ENCODE measurements at regions not wholly inside any gene's neighbourhood (a gene's known extent, or its start where the extent isn't known, plus 50 kb on each side); places are given as distances from the start of the nearest gene placed in this dataset.
"Not testable (repeated sequence)": the region's sequence is repeated elsewhere in the genome, so short reads cannot be mapped to it uniquely, and the experiment has no call there.

- H3K4me3 ChIP-seq; H3K36me3 ChIP-seq (replicated peaks); in situ Hi-C loops (cut with MboI; ENCODE audit: low sequenced_read_pairs); H3K27me3 ChIP-seq (ENCODE audit: low read depth); DNase-seq (ENCODE audit: low spot score in 2 of 2); H3K4me1 ChIP-seq; H3K9me3 ChIP-seq: not testable (repeated sequence)
These were observed 97.3 kb upstream of the GALNT15 start for GRCh38 chr3:16077146-16077545.

- H3K27me3 ChIP-seq (ENCODE audit: low read depth); H3K4me1 ChIP-seq; in situ Hi-C loops (cut with MboI; ENCODE audit: low sequenced_read_pairs); DNase-seq (ENCODE audit: low spot score in 2 of 2); H3K4me3 ChIP-seq; H3K36me3 ChIP-seq (replicated peaks); H3K9me3 ChIP-seq: not testable (repeated sequence)
These were observed 96.8 kb upstream of the GALNT15 start for GRCh38 chr3:16077681-16078080.

- in situ Hi-C loops (cut with MboI; ENCODE audit: low sequenced_read_pairs), result no loop called here
- no peaks in the 10 kb centered on the region for H3K36me3 ChIP-seq (replicated peaks)
- no peaks in the 10 kb centered on the region for H3K9me3 ChIP-seq
- no peaks in the 10 kb centered on the region for H3K4me1 ChIP-seq
- no peak overlapping the region for H3K4me3 ChIP-seq
- no peak for DNase-seq (ENCODE audit: low spot score in 2 of 2)
- no peaks in the 10 kb centered on the region for H3K27me3 ChIP-seq (ENCODE audit: low read depth)
These were observed 95.0 kb upstream of the GALNT15 start for GRCh38 chr3:16079519-16079918.

GRCh38 chr3:16081661-16082060, 92.8 kb upstream of the GALNT15 start:
- H3K9me3 ChIP-seq, result no peaks in the 10 kb centered on the region
- H3K36me3 ChIP-seq (replicated peaks), result no peaks in the 10 kb centered on the region
- no peaks in the 10 kb centered on the region for H3K4me1 ChIP-seq
- in situ Hi-C loops (cut with MboI; ENCODE audit: low sequenced_read_pairs), result no loop called here
- no peak overlapping the region for H3K4me3 ChIP-seq
- no peaks in the 10 kb centered on the region for H3K27me3 ChIP-seq (ENCODE audit: low read depth)
- no peak for DNase-seq (ENCODE audit: low spot score in 2 of 2)

- Histone ChIP-seq H3K4me1 (no peaks in the 10 kb centered on the region), H3K27me3 (ENCODE audit: low read depth) (no peaks in the 10 kb centered on the region), H3K36me3 (replicated peaks) (no peaks in the 10 kb centered on the region), H3K9me3 (no peaks in the 10 kb centered on the region), H3K4me3 (no peak overlapping the region)
- DNase-seq (ENCODE audit: low spot score in 2 of 2), result no peak
- in situ Hi-C loops (cut with MboI; ENCODE audit: low sequenced_read_pairs), result no loop called here
These were observed 89.6 kb upstream of the GALNT15 start for GRCh38 chr3:16084887-16085286.

GRCh38 chr3:16085410-16085809, 89.1 kb upstream of the GALNT15 start:
- DNase-seq (ENCODE audit: low spot score in 2 of 2), result no peak

GRCh38 chr3:16085884-16086608, 88.4 kb upstream of the GALNT15 start:
- H3K9me3 ChIP-seq, result no peaks in the 10 kb centered on the region
- H3K27me3 ChIP-seq (ENCODE audit: low read depth), result no peaks in the 10 kb centered on the region
- no peaks in the 10 kb centered on the region for H3K36me3 ChIP-seq (replicated peaks)
- no peak for DNase-seq (ENCODE audit: low spot score in 2 of 2)
- H3K4me3 ChIP-seq, result no peak overlapping the region
- in situ Hi-C loops (cut with MboI; ENCODE audit: low sequenced_read_pairs), result no loop called here
- no peaks in the 10 kb centered on the region for H3K4me1 ChIP-seq

More at GRCh38 chr3:16085410-16085809, 89.1 kb upstream of the GALNT15 start:
- Histone ChIP-seq H3K27me3 (ENCODE audit: low read depth) (no peaks in the 10 kb centered on the region), H3K4me3 (no peak overlapping the region), H3K36me3 (replicated peaks) (no peaks in the 10 kb centered on the region), H3K4me1 (no peaks in the 10 kb centered on the region), H3K9me3 (no peaks in the 10 kb centered on the region)
- in situ Hi-C loops (cut with MboI; ENCODE audit: low sequenced_read_pairs), result no loop called here

- Histone ChIP-seq H3K36me3 (replicated peaks) (no peaks in the 10 kb centered on the region), H3K4me3 (no peak overlapping the region), H3K27me3 (ENCODE audit: low read depth) (no peaks in the 10 kb centered on the region), H3K9me3 (no peaks in the 10 kb centered on the region), H3K4me1 (no peaks in the 10 kb centered on the region)
- no peak for DNase-seq (ENCODE audit: low spot score in 2 of 2)
- in situ Hi-C loops (cut with MboI; ENCODE audit: low sequenced_read_pairs), result no loop called here
These were observed 87.8 kb upstream of the GALNT15 start for GRCh38 chr3:16086690-16087089.

- no peaks in the 10 kb centered on the region for H3K36me3 ChIP-seq (replicated peaks)
- no peaks in the 10 kb centered on the region for H3K4me1 ChIP-seq
- in situ Hi-C loops (cut with MboI; ENCODE audit: low sequenced_read_pairs), result no loop called here
- no peaks in the 10 kb centered on the region for H3K27me3 ChIP-seq (ENCODE audit: low read depth)
- no peak overlapping the region for H3K4me3 ChIP-seq
- no peaks in the 10 kb centered on the region for H3K9me3 ChIP-seq
- DNase-seq (ENCODE audit: low spot score in 2 of 2), result no peak
These were observed 86.0 kb upstream of the GALNT15 start for GRCh38 chr3:16088496-16088895.

- H3K36me3 ChIP-seq (replicated peaks), result no peaks in the 10 kb centered on the region
- in situ Hi-C loops (cut with MboI; ENCODE audit: low sequenced_read_pairs), result no loop called here
- DNase-seq (ENCODE audit: low spot score in 2 of 2), result no peak
- no peaks in the 10 kb centered on the region for H3K4me1 ChIP-seq
- no peaks in the 10 kb centered on the region for H3K9me3 ChIP-seq
- H3K27me3 ChIP-seq (ENCODE audit: low read depth), result no peaks in the 10 kb centered on the region
- H3K4me3 ChIP-seq, result no peak overlapping the region
These were observed 85.0 kb upstream of the GALNT15 start for GRCh38 chr3:16089521-16089920.

GRCh38 chr3:16090024-16090423, 84.5 kb upstream of the GALNT15 start:
- Histone ChIP-seq H3K4me3 (no peak overlapping the region), H3K27me3 (ENCODE audit: low read depth) (no peaks in the 10 kb centered on the region), H3K36me3 (replicated peaks) (no peaks in the 10 kb centered on the region), H3K4me1 (no peaks in the 10 kb centered on the region), H3K9me3 (no peaks in the 10 kb centered on the region)
- in situ Hi-C loops (cut with MboI; ENCODE audit: low sequenced_read_pairs), result no loop called here
- DNase-seq (ENCODE audit: low spot score in 2 of 2), result no peak

- in situ Hi-C loops (cut with MboI; ENCODE audit: low sequenced_read_pairs), result no loop called here
- no peaks in the 10 kb centered on the region for H3K9me3 ChIP-seq
- no peaks in the 10 kb centered on the region for H3K36me3 ChIP-seq (replicated peaks)
- no peaks in the 10 kb centered on the region for H3K27me3 ChIP-seq (ENCODE audit: low read depth)
- no peaks in the 10 kb centered on the region for H3K4me1 ChIP-seq
- no peak for DNase-seq (ENCODE audit: low spot score in 2 of 2)
- no peak overlapping the region for H3K4me3 ChIP-seq
These were observed 83.8 kb upstream of the GALNT15 start for GRCh38 chr3:16090706-16091105.

- in situ Hi-C loops (cut with MboI; ENCODE audit: low sequenced_read_pairs), result no loop called here
- DNase-seq (ENCODE audit: low spot score in 2 of 2), result no peak
These were observed 81.6 kb upstream of the GALNT15 start for GRCh38 chr3:16092923-16093322.

GRCh38 chr3:16101295-16102186, 72.9 kb upstream of the GALNT15 start:
- Histone ChIP-seq H3K36me3 (replicated peaks) (no peaks in the 10 kb centered on the region), H3K4me3 (no peak overlapping the region), H3K27me3 (ENCODE audit: low read depth) (no peaks in the 10 kb centered on the region), H3K4me1 (no peaks in the 10 kb centered on the region), H3K9me3 (no peaks in the 10 kb centered on the region)
- in situ Hi-C loops (cut with MboI; ENCODE audit: low sequenced_read_pairs), result no loop called here
- no peak for DNase-seq (ENCODE audit: low spot score in 2 of 2)

More at GRCh38 chr3:16092923-16093322, 81.6 kb upstream of the GALNT15 start:
- no peak overlapping the region for H3K4me3 ChIP-seq
- H3K27me3 ChIP-seq (ENCODE audit: low read depth), result no peaks in the 10 kb centered on the region
- no peaks in the 10 kb centered on the region for H3K4me1 ChIP-seq
- H3K36me3 ChIP-seq (replicated peaks), result no peaks in the 10 kb centered on the region
- H3K9me3 ChIP-seq, result no peaks in the 10 kb centered on the region

Data from HAP-1 (cell line).